HepG2 (cell line): ENCODE measurements at regions not wholly inside any gene's neighbourhood (a gene's known extent, or its start where the extent isn't known, plus 50 kb on each side); places are given as distances from the start of the nearest gene placed in this dataset.

ENCODE experiments used
- MEF2D ChIP-seq: sonication (generic); formaldehyde crosslinking; IDR thresholded peaks from 2 replicates; pipeline ENCODE4 v1.5.1; 2020; ENCODE audit warnings: mild to moderate bottlenecking, missing genetic modification reagents
- MXI1 ChIP-seq: IDR thresholded peaks from 3 replicates; pipeline ENCODE4 v1.6.1; 2012; ENCODE audit warnings: low read depth, low read length, inconsistent platforms, borderline replicate concordance
- ZNF121 ChIP-seq: sonication (generic); formaldehyde crosslinking; IDR thresholded peaks from 2 replicates; pipeline ENCODE4 v1.5.0; 2020; ENCODE audit warnings: mild to moderate bottlenecking, missing genetic modification reagents
- ZNF337 ChIP-seq: sonication (generic); formaldehyde crosslinking; IDR thresholded peaks from 2 replicates; pipeline ENCODE4 v1.5.1; 2020; ENCODE audit warnings: missing genetic modification reagents, low read depth, mild to moderate bottlenecking, borderline replicate concordance
- ZSCAN30 ChIP-seq: sonication (generic); formaldehyde crosslinking; IDR thresholded peaks from 2 replicates; pipeline ENCODE4 v1.5.0; 2020; ENCODE audit warnings: mild to moderate bottlenecking, missing genetic modification reagents

DNA sequence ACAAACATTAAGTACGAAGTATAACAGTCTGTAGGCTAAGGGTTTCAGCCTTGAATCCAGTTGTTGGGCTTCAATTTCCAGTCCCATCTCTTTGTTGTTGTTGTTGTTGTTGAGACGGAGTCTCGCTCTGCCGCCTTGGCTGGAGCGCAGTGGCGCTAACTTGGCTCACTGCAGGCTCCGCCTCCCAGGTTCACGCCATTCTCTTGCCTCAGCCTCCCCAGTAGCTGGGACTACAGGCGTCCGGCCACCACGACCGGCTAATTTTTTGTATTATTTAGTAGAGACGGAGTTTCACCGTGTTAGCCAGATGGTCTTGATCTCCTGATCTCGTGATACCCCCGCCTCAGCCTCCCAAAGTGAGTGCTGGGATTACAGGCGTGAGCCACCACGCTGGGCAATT lies 464.9 kb downstream of the ANKRD7 start:
- TF ChIP-seq MEF2D (CRISPR knock-in tag) (no peak), ZNF121 (CRISPR knock-in tag) (no peak), ZNF337 (CRISPR knock-in tag) (no peak), ZSCAN30 (CRISPR knock-in tag) (no peak), MXI1 (no peak)
